ENCODE measurements at regions not wholly inside any gene's neighbourhood (a gene's known extent, or its start where the extent isn't known, plus 50 kb on each side); places are given as distances from the start of the nearest gene placed in this dataset.

GRCh38 chr19:31668921-31669320 lies 319.7 kb upstream of the TSHZ3 start:
- Histone ChIP-seq H3K9me3 (ENCODE audit: low read depth) (no peaks in the 10 kb centered on the region), H3K4me2 (no peak overlapping the region), H3K36me3 (replicated peaks; ENCODE audit: insufficient read depth, low read depth) (no peaks in the 10 kb centered on the region), H3K27ac (no peak overlapping the region), H4K20me1 (ENCODE audit: insufficient read depth, poor library complexity, severe bottlenecking) (no peaks in the 10 kb centered on the region), H3K9me2 (replicated peaks; ENCODE audit: insufficient read depth) (no peaks in the 10 kb centered on the region), H3K27me3 (no peaks in the 10 kb centered on the region), H3K4me1 (ENCODE audit: insufficient read depth) (no peaks in the 10 kb centered on the region), H2AFZ (no peak overlapping the region), H3K79me2 (no peaks in the 10 kb centered on the region), H3K4me3 (no peak overlapping the region)
- DNase-seq (ENCODE audit: low spot score) = no peak
- TF ChIP-seq EZH2phosphoT487 (IDR thresholded peaks at IDR 0.05; ENCODE audit: low read depth, severe bottlenecking, unreplicated experiment) (no peak), EZH2 (IDR thresholded peaks at IDR 0.05; ENCODE audit: borderline replicate concordance) (no peak), CTCF (IDR thresholded peaks at IDR 0.05; ENCODE audit: poor library complexity) (no peak)
- 86% methylated on average over 4 of the region's 4 CpGs for WGBS (ENCODE audit: low lambda C conversion rate, missing lambda C conversion rate)

- H3K9me2 ChIP-seq (replicated peaks; ENCODE audit: insufficient read depth) = no peaks in the 10 kb centered on the region
- H3K27me3 ChIP-seq = no peaks in the 10 kb centered on the region
- no peak overlapping the region for H2AFZ ChIP-seq
- H3K36me3 ChIP-seq (replicated peaks; ENCODE audit: insufficient read depth, low read depth) = no peaks in the 10 kb centered on the region
- no peak overlapping the region for H3K4me2 ChIP-seq
- no peak for TF ChIP-seq EZH2 (IDR thresholded peaks at IDR 0.05; ENCODE audit: borderline replicate concordance)
- TF ChIP-seq CTCF (IDR thresholded peaks at IDR 0.05; ENCODE audit: poor library complexity) = no peak
- no peak for TF ChIP-seq EZH2phosphoT487 (IDR thresholded peaks at IDR 0.05; ENCODE audit: low read depth, severe bottlenecking, unreplicated experiment)
- no peak overlapping the region for H3K4me3 ChIP-seq
- no peaks in the 10 kb centered on the region for H4K20me1 ChIP-seq (ENCODE audit: insufficient read depth, poor library complexity, severe bottlenecking)
- no peak for DNase-seq (ENCODE audit: low spot score)
- 95% methylated on average over 10 of the region's 10 CpGs for WGBS (ENCODE audit: low lambda C conversion rate, missing lambda C conversion rate)
- H3K4me1 ChIP-seq (ENCODE audit: insufficient read depth) = no peaks in the 10 kb centered on the region
- no peaks in the 10 kb centered on the region for H3K79me2 ChIP-seq
- no peaks in the 10 kb centered on the region for H3K9me3 ChIP-seq (ENCODE audit: low read depth)
- H3K27ac ChIP-seq = no peak overlapping the region
These were observed 321.7 kb upstream of the TSHZ3 start for GRCh38 chr19:31670931-31671330.

GRCh38 chr19:31671411-31672035 lies 322.3 kb upstream of the TSHZ3 start:
- no peaks in the 10 kb centered on the region for H3K79me2 ChIP-seq
- no peaks in the 10 kb centered on the region for H3K4me1 ChIP-seq (ENCODE audit: insufficient read depth)
- TF ChIP-seq EZH2phosphoT487 (IDR thresholded peaks at IDR 0.05; ENCODE audit: low read depth, severe bottlenecking, unreplicated experiment) (no peak), EZH2 (IDR thresholded peaks at IDR 0.05; ENCODE audit: borderline replicate concordance) (no peak), CTCF (IDR thresholded peaks at IDR 0.05; ENCODE audit: poor library complexity) (no peak)
- no peaks in the 10 kb centered on the region for H3K36me3 ChIP-seq (replicated peaks; ENCODE audit: insufficient read depth, low read depth)
- H3K4me3 ChIP-seq = no peak overlapping the region
- 93% methylated on average over 10 of the region's 10 CpGs for WGBS (ENCODE audit: low lambda C conversion rate, missing lambda C conversion rate)
- H2AFZ ChIP-seq = no peak overlapping the region
- no peaks in the 10 kb centered on the region for H3K9me2 ChIP-seq (replicated peaks; ENCODE audit: insufficient read depth)
- H3K9me3 ChIP-seq (ENCODE audit: low read depth) = no peaks in the 10 kb centered on the region
- no peaks in the 10 kb centered on the region for H3K27me3 ChIP-seq
- H4K20me1 ChIP-seq (ENCODE audit: insufficient read depth, poor library complexity, severe bottlenecking) = no peaks in the 10 kb centered on the region
- no peak overlapping the region for H3K27ac ChIP-seq
- no peak overlapping the region for H3K4me2 ChIP-seq
- DNase-seq (ENCODE audit: low spot score) = no peak
